ENCODE measurements at regions not wholly inside any gene's neighbourhood (a gene's known extent, or its start where the extent isn't known, plus 50 kb on each side); places are given as distances from the start of the nearest gene placed in this dataset.

- no peak for TF ChIP-seq HOXD1 (CRISPR knock-in tag; IDR thresholded peaks at IDR 0.05)
- no peak for TF ChIP-seq IKZF1 (IDR thresholded peaks at IDR 0.05)
- no peak for TF ChIP-seq SYNCRIP (IDR thresholded peaks at IDR 0.05; ENCODE audit: insufficient read depth, low read depth, low read length)
- TF ChIP-seq ZNF891 (CRISPR knock-in tag; IDR thresholded peaks at IDR 0.05): no peak
- TF ChIP-seq NFATC3 (CRISPR knock-in tag; IDR thresholded peaks at IDR 0.05): no peak
- peak; percentile 67 for TF ChIP-seq DMAP1 (CRISPR knock-in tag; IDR thresholded peaks at IDR 0.05)
- 0 out of 2 replicates have a peak, but pooled peaks have one; percentile 35 for TF ChIP-seq RAD21 (CRISPR knock-in tag; IDR thresholded peaks at IDR 0.05)
- TF ChIP-seq USF2 (IDR thresholded peaks at IDR 0.05; ENCODE audit: low read depth, low read length): no peak
- peak; percentile 79; the same call in 1 of the 2 replicates for TF ChIP-seq USF2 (CRISPR knock-in tag; IDR thresholded peaks at IDR 0.05; ENCODE audit: borderline replicate concordance)
- no peak for TF ChIP-seq FOXO4 (CRISPR knock-in tag; conservative IDR thresholded peaks at IDR 0.05)
- no peak for TF ChIP-seq TRIM22 (IDR thresholded peaks at IDR 0.05)
- TF ChIP-seq FOXA3 (CRISPR knock-in tag; IDR thresholded peaks at IDR 0.05): peak; percentile 57
- TF ChIP-seq ZBTB2 (CRISPR knock-in tag; IDR thresholded peaks at IDR 0.05; ENCODE audit: low read depth): no peak
- TF ChIP-seq, protein P1, sequence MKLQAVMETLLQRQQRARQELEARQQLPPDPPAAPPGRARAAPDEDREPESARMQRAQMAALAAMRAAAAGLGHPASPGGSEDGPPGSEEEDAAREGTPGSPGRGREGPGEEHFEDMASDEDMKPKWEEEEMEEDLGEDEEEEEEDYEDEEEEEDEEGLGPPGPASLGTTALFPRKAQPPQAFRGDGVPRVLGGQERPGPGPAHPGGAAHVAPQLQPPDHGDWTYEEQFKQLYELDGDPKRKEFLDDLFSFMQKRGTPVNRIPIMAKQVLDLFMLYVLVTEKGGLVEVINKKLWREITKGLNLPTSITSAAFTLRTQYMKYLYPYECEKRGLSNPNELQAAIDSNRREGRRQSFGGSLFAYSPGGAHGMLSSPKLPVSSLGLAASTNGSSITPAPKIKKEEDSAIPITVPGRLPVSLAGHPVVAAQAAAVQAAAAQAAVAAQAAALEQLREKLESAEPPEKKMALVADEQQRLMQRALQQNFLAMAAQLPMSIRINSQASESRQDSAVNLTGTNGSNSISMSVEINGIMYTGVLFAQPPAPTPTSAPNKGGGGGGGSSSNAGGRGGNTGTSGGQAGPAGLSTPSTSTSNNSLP (IDR thresholded peaks at IDR 0.05; ENCODE audit: low read depth, low read length): peak; percentile 31; the same call in 1 of the 2 replicates
- no peak for TF ChIP-seq ZNF546 (CRISPR knock-in tag; conservative IDR thresholded peaks at IDR 0.05)
- TF ChIP-seq ZNF20 (CRISPR knock-in tag; IDR thresholded peaks at IDR 0.05): no peak
- no peak for TF ChIP-seq RORA (CRISPR knock-in tag; IDR thresholded peaks at IDR 0.05)
Measured at GRCh38 chr17:17416400-17417360, 60.1 kb upstream of the MED9 start (continued).
